Fibroblast of lung (primary cell): ENCODE measurements at regions not wholly inside any gene's neighbourhood (a gene's known extent, or its start where the extent isn't known, plus 50 kb on each side); places are given as distances from the start of the nearest gene placed in this dataset.

ENCODE experiments used
- DNase-seq, 2 donors: peaks; one replicate each; pipeline versions ENCODE4 v3.0.0 to v3.0.0-alpha.2; 2010; ENCODE audit warnings: low read depth in 2 of 2
- H2AFZ ChIP-seq: 2 replicates; pipeline ENCODE4 v1.5.1; 2012; ENCODE audit warnings: low read length, control low read depth, inconsistent platforms
- H3K27ac ChIP-seq: 2 replicates; pipeline ENCODE4 v1.5.1; 2011; ENCODE audit warnings: low read length, control low read depth; ENCODE audit not compliant: insufficient read depth
- H3K27me3 ChIP-seq: 2 replicates; pipeline ENCODE4 v1.5.1; 2011; ENCODE audit warnings: mild to moderate bottlenecking, low read length; ENCODE audit not compliant: control insufficient read depth, insufficient read depth
- H3K36me3 ChIP-seq: 2 replicates; pipeline ENCODE4 v1.5.1; 2011; ENCODE audit warnings: low read length; ENCODE audit not compliant: control insufficient read depth, insufficient read depth
- H3K4me1 ChIP-seq: 2 replicates; pipeline ENCODE4 v1.5.1; 2011; ENCODE audit warnings: low read length; ENCODE audit not compliant: control insufficient read depth, insufficient read depth; ENCODE audit errors: extremely low read depth
- H3K4me2 ChIP-seq: 2 replicates; pipeline ENCODE4 v1.5.1; 2011; ENCODE audit warnings: low read length, control low read depth; ENCODE audit not compliant: insufficient read depth; ENCODE audit errors: extremely low read depth
- H3K4me3 ChIP-seq, 4 experiments: fragments of 200-600 bp in 1 of 4; sonication (generic) in 1 of 4; replicated peaks in 1 of 4; 2 replicates each; pipeline ENCODE4 v1.5.1; 2011 to 2016; ENCODE audit warnings: low read length in 4 of 4, low read depth in 3 of 4, mild to moderate bottlenecking in 3 of 4, control low read depth in 2 of 4, inconsistent platforms in 1 of 4, mixed read lengths in 1 of 4; ENCODE audit not compliant: insufficient read depth in 1 of 4; ENCODE audit errors: control extremely low read depth in 1 of 4
- H3K79me2 ChIP-seq: 2 replicates; pipeline ENCODE4 v1.5.1; 2012; ENCODE audit warnings: mild to moderate bottlenecking, low read length, inconsistent platforms; ENCODE audit not compliant: control insufficient read depth, insufficient read depth
- H3K9ac ChIP-seq: 2 replicates; pipeline ENCODE4 v1.5.1; 2011; ENCODE audit warnings: mild to moderate bottlenecking, low read length, control low read depth; ENCODE audit not compliant: insufficient read depth
- H3K9me3 ChIP-seq: 2 replicates; pipeline ENCODE4 v1.5.1; 2012; ENCODE audit warnings: low read depth, low read length; ENCODE audit not compliant: control insufficient read depth, insufficient read depth
- H4K20me1 ChIP-seq: 2 replicates; pipeline ENCODE4 v1.5.1; 2011; ENCODE audit warnings: low read length; ENCODE audit not compliant: control insufficient read depth, insufficient read depth; ENCODE audit errors: extremely low read depth
- EZH2 ChIP-seq: IDR thresholded peaks from 2 replicates; pipeline ENCODE4 v1.5.1; 2012; ENCODE audit warnings: low read length, control low read depth, mild to moderate bottlenecking; ENCODE audit errors: missing control alignments
- TF ChIP-seq, protein P1 (sequence below), 2 donors: IDR thresholded peaks in 1 of 2; conservative IDR thresholded peaks in 1 of 2; 1 replicate in 1 of 2; 2 replicates in 1 of 2; pipeline ENCODE4 v1.5.1; 2011 to 2012; ENCODE audit warnings: low read length in 2 of 2, control low read depth in 1 of 2, inconsistent platforms in 1 of 2, low read depth in 1 of 2, mild to moderate bottlenecking in 1 of 2

DNA sequence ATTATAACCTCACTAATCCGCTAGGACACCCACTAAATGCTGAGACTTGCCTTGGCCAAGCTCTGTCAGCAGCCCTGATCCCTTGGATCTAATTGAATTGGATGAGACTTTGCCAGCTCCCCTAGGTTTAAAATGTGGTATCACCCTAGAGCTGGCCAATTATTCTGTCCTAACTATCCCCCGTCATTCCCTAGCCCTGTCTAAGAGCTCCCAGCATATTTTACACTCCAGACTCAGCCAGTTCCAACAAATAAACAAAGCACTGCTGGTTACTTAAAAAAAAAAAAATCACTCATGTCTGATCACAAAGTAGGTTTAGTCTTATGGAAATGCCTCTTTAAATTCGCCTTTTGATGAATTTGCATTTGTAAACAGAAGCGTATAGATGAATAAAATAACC is 147.9 kb upstream of the EGR2 start:
- Histone ChIP-seq H3K4me1 (no peaks in the 10 kb centered on the region), H3K9ac (no peak overlapping the region), H3K4me2 (no peak overlapping the region), H3K36me3 (no peaks in the 10 kb centered on the region), H3K27me3 (no peaks in the 10 kb centered on the region), H4K20me1 (no peaks in the 10 kb centered on the region), H3K4me3 (no peak overlapping the region), H3K79me2 (no peaks in the 10 kb centered on the region), H2AFZ (no peak overlapping the region), H3K27ac (no peak overlapping the region), H3K9me3 (no peaks in the 10 kb centered on the region)
- DNase-seq = no peak
- no peak for TF ChIP-seq EZH2
- TF ChIP-seq, protein P1, sequence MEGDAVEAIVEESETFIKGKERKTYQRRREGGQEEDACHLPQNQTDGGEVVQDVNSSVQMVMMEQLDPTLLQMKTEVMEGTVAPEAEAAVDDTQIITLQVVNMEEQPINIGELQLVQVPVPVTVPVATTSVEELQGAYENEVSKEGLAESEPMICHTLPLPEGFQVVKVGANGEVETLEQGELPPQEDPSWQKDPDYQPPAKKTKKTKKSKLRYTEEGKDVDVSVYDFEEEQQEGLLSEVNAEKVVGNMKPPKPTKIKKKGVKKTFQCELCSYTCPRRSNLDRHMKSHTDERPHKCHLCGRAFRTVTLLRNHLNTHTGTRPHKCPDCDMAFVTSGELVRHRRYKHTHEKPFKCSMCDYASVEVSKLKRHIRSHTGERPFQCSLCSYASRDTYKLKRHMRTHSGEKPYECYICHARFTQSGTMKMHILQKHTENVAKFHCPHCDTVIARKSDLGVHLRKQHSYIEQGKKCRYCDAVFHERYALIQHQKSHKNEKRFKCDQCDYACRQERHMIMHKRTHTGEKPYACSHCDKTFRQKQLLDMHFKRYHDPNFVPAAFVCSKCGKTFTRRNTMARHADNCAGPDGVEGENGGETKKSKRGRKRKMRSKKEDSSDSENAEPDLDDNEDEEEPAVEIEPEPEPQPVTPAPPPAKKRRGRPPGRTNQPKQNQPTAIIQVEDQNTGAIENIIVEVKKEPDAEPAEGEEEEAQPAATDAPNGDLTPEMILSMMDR (conservative IDR thresholded peaks at IDR 0.05 in 1 of 2, IDR thresholded peaks at IDR 0.05 in 1 of 2; ENCODE audit: low read depth in 1 of 2, low read length in 2 of 2) = no peak

DNA sequence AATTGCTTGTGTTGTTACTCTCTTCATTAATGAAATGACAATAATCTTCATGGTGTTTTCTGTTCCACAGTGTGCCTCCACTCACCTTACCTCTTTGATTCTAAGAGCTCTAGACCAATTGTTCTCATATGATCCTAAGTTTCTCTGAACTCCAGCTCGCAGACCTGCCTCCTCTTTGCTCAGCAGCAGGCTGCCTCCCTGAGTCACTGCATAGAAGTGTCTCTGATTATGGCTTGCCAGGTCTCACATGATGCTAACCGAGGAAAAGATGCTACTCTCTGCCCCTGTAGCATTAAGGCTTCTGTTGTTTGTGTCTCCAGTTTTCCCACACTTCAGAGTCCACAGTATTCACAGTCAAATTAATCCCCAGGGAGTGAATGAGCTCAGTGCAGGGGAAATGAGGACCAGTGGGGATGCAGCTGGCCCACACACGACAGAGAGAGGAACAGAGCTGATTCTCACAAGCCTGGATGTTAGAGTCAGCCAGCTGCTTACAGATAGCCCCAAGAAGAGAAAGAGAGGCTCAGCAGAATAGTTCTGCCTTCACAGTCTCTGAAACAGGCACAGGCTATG is 145.9 kb upstream of the EGR2 start:
- Histone ChIP-seq H3K4me2 (no peak overlapping the region), H3K79me2 (no peaks in the 10 kb centered on the region), H3K27me3 (no peaks in the 10 kb centered on the region), H3K4me3 (no peak overlapping the region), H3K9ac (no peak overlapping the region), H2AFZ (no peak overlapping the region), H3K9me3 (no peaks in the 10 kb centered on the region), H3K4me1 (no peaks in the 10 kb centered on the region), H3K27ac (no peak overlapping the region), H3K36me3 (no peaks in the 10 kb centered on the region), H4K20me1 (no peaks in the 10 kb centered on the region)
- peak; percentile 9 to 34 for DNase-seq
- no peak for TF ChIP-seq EZH2
- TF ChIP-seq, protein P1 (conservative IDR thresholded peaks at IDR 0.05 in 1 of 2, IDR thresholded peaks at IDR 0.05 in 1 of 2; ENCODE audit: low read depth in 1 of 2, low read length in 2 of 2) = no peak

DNA sequence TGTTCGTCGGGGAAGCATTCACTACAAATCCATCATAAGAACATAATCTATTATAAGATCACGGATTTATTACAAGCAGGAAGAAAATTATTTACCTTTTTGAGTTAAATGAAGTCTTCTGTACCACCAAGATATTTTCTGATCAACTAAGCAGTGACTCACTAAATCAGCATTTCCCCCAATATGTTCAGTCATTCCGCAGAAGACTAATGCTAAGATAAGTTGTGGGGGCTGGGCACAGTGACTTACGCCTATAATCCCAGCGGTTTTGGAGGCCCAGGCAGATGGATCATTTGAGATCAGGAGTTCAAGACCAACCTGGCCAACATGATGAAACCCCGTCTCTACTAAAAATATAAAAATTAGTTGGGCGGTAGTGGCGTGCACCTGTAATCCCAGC is 144.2 kb upstream of the EGR2 start:
- DNase-seq = peak in 1 of 2 donors; percentile 90
- no peak overlapping the region for H3K27ac ChIP-seq
- no peaks in the 10 kb centered on the region for H3K4me1 ChIP-seq
- H3K9me3 ChIP-seq = no peaks in the 10 kb centered on the region
- no peaks in the 10 kb centered on the region for H3K36me3 ChIP-seq
- H3K9ac ChIP-seq = no peak overlapping the region
- no peaks in the 10 kb centered on the region for H3K79me2 ChIP-seq
- TF ChIP-seq, protein P1 (conservative IDR thresholded peaks at IDR 0.05 in 1 of 2, IDR thresholded peaks at IDR 0.05 in 1 of 2; ENCODE audit: low read depth in 1 of 2, low read length in 2 of 2) = no peak
- H2AFZ ChIP-seq = no peak overlapping the region
- no peaks in the 10 kb centered on the region for H3K27me3 ChIP-seq
- no peaks in the 10 kb centered on the region for H4K20me1 ChIP-seq
- no peak overlapping the region for H3K4me2 ChIP-seq
- no peak overlapping the region for H3K4me3 ChIP-seq
